Smooth muscle cell (in vitro differentiated cells): ENCODE measurements at regions not wholly inside any gene's neighbourhood (a gene's known extent, or its start where the extent isn't known, plus 50 kb on each side); places are given as distances from the start of the nearest gene placed in this dataset.
"Not testable (repeated sequence)": the region's sequence is repeated elsewhere in the genome, so short reads cannot be mapped to it uniquely, and the experiment has no call there.

Experiments
- DNase-seq: peaks from one replicate; lab custom pipeline; 2025; ENCODE audit not compliant: unreplicated experiment; lab: John Stamatoyannopoulos, UW
- H2AFZ ChIP-seq: fragments of 200-600 bp; sonication (generic); 2 replicates; pipeline ENCODE4 v1.6.0; 2016; ENCODE audit warnings: antibody characterized with exemption, low read depth, mild to moderate bottlenecking
- H3F3A ChIP-seq: fragments of 200-600 bp; sonication (generic); 2 replicates; pipeline ENCODE4 v1.6.0; 2017; ENCODE audit warnings: antibody characterized with exemption, low read depth
- H3K27ac ChIP-seq: fragments of 200-600 bp; sonication (generic); 2 replicates; pipeline ENCODE4 v1.5.1; 2016; ENCODE audit warnings: low read depth, mild to moderate bottlenecking
- H3K27me3 ChIP-seq: fragments of 200-600 bp; sonication (generic); 2 replicates; pipeline ENCODE4 v1.6.1; 2016; ENCODE audit warnings: low read depth, mild to moderate bottlenecking
- H3K36me3 ChIP-seq: fragments of 200-600 bp; sonication (generic); 2 replicates; pipeline ENCODE4 v1.5.1; 2016; ENCODE audit warnings: low read depth
- H3K4me1 ChIP-seq: fragments of 200-600 bp; sonication (generic); 2 replicates; pipeline ENCODE4 v1.5.1; 2016; ENCODE audit warnings: low read depth
- H3K4me2 ChIP-seq: fragments of 200-600 bp; sonication (generic); 2 replicates; pipeline ENCODE4 v1.6.0; 2016; ENCODE audit warnings: mild to moderate bottlenecking
- H3K4me3 ChIP-seq: fragments of 200-600 bp; sonication (generic); 2 replicates; pipeline ENCODE4 v1.5.1; 2016; ENCODE audit warnings: mild to moderate bottlenecking
- H3K79me2 ChIP-seq: fragments of 200-600 bp; sonication (generic); 2 replicates; pipeline ENCODE4 v1.6.0; 2016; ENCODE audit warnings: low read depth, mild to moderate bottlenecking
- H3K9ac ChIP-seq: fragments of 200-600 bp; sonication (generic); 2 replicates; pipeline ENCODE4 v1.6.0; 2016; ENCODE audit warnings: low read depth
- H3K9me3 ChIP-seq: fragments of 200-600 bp; sonication (generic); replicated peaks from 2 replicates; pipeline ENCODE4 v1.5.1; 2016; ENCODE audit warnings: low read depth
- H4K20me1 ChIP-seq: fragments of 200-600 bp; sonication (generic); 2 replicates; pipeline ENCODE4 v1.6.0; 2016; ENCODE audit warnings: low read depth
- CTCF ChIP-seq: fragments of 200-600 bp; sonication (generic); IDR thresholded peaks from 2 replicates; pipeline ENCODE4 v1.5.1; 2017; ENCODE audit warnings: borderline replicate concordance, mild to moderate bottlenecking, antibody characterized with exemption; ENCODE audit not compliant: insufficient read depth, poor library complexity, severe bottlenecking
- WGBS: methylation state at CpG from one replicate; pipeline ENCODE4 v1.1.7; 2016; ENCODE audit warnings: low lambda C conversion rate; 5-methylcytosine and 5-hydroxymethylcytosine counted together

GRCh38 chr3:162719684-162720341 lies 1223.2 kb downstream of the OTOL1 start:
- no peak overlapping the region for H3K4me2 ChIP-seq
- TF ChIP-seq CTCF, result no peak
- no peak for DNase-seq
- no peaks in the 10 kb centered on the region for H3K27me3 ChIP-seq
- no peak overlapping the region for H2AFZ ChIP-seq
- no peak overlapping the region for H3K9ac ChIP-seq
- no peaks in the 10 kb centered on the region for H3K4me1 ChIP-seq
- no peak overlapping the region for H3K27ac ChIP-seq
- no peaks in the 10 kb centered on the region for H4K20me1 ChIP-seq
- no peaks in the 10 kb centered on the region for H3K9me3 ChIP-seq
- H3K79me2 ChIP-seq, result no peaks in the 10 kb centered on the region
- no peak overlapping the region for H3K4me3 ChIP-seq
- H3F3A ChIP-seq, result no peaks in the 10 kb centered on the region
- H3K36me3 ChIP-seq, result no peaks in the 10 kb centered on the region

- H3K4me3 ChIP-seq, result no peak overlapping the region
- no peaks in the 10 kb centered on the region for H4K20me1 ChIP-seq
- no peak overlapping the region for H3K9ac ChIP-seq
- no peaks in the 10 kb centered on the region for H3K27me3 ChIP-seq
- peak overlapping the region; percentile 16 for H2AFZ ChIP-seq
- DNase-seq, result no peak
- H3F3A ChIP-seq, result no peaks in the 10 kb centered on the region
- no peaks in the 10 kb centered on the region for H3K36me3 ChIP-seq
- no peaks in the 10 kb centered on the region for H3K79me2 ChIP-seq
- no peak overlapping the region for H3K27ac ChIP-seq
- H3K4me2 ChIP-seq, result no peak overlapping the region
- no peak for TF ChIP-seq CTCF
- H3K9me3 ChIP-seq, result no peaks in the 10 kb centered on the region
- WGBS, result 51% methylated on average over 1 of the region's 1 CpG
- no peaks in the 10 kb centered on the region for H3K4me1 ChIP-seq
These were observed 1225.1 kb downstream of the OTOL1 start for GRCh38 chr3:162721736-162722135.

- no peak overlapping the region for H2AFZ ChIP-seq
- H3K79me2 ChIP-seq, result no peaks in the 10 kb centered on the region
- H3K4me2 ChIP-seq, result no peak overlapping the region
- H3K27me3 ChIP-seq, result no peaks in the 10 kb centered on the region
- no peak for TF ChIP-seq CTCF
- no peak overlapping the region for H3K4me3 ChIP-seq
- H3K9me3 ChIP-seq, result no peaks in the 10 kb centered on the region
- H3K4me1 ChIP-seq, result no peaks in the 10 kb centered on the region
- H3K36me3 ChIP-seq, result no peaks in the 10 kb centered on the region
- H3K9ac ChIP-seq, result no peak overlapping the region
- H3F3A ChIP-seq, result no peaks in the 10 kb centered on the region
- H4K20me1 ChIP-seq, result no peaks in the 10 kb centered on the region
- no peak for DNase-seq
- H3K27ac ChIP-seq, result no peak overlapping the region
These were observed 1225.7 kb downstream of the OTOL1 start for GRCh38 chr3:162722337-162722736.

- WGBS, result 58% methylated on average over 5 of the region's 5 CpGs
These were observed 1226.2 kb downstream of the OTOL1 start for GRCh38 chr3:162722796-162723195.

More at GRCh38 chr3:162722796-162723195, 1226.2 kb downstream of the OTOL1 start:
- not testable (repeated sequence) for H3K79me2 ChIP-seq, DNase-seq, H3K4me2 ChIP-seq, H4K20me1 ChIP-seq, H3K9ac ChIP-seq, H3K27ac ChIP-seq, H3F3A ChIP-seq, H3K4me1 ChIP-seq, H3K9me3 ChIP-seq, H3K36me3 ChIP-seq, H3K27me3 ChIP-seq, H3K4me3 ChIP-seq, H2AFZ ChIP-seq
